Hematopoietic multipotent progenitor cell treated with erythropoietin and hydrocortisone succinate and interleukin-3 and kit ligand, for 15 days (in vitro differentiated cells): ENCODE measurements at regions not wholly inside any gene's neighbourhood (a gene's known extent, or its start where the extent isn't known, plus 50 kb on each side); places are given as distances from the start of the nearest gene placed in this dataset.

Source experiments
- DNase-seq: peaks from one replicate; pipeline ENCODE4 v3.0.0-alpha.2; 2015; ENCODE audit warnings: low spot score

DNA sequence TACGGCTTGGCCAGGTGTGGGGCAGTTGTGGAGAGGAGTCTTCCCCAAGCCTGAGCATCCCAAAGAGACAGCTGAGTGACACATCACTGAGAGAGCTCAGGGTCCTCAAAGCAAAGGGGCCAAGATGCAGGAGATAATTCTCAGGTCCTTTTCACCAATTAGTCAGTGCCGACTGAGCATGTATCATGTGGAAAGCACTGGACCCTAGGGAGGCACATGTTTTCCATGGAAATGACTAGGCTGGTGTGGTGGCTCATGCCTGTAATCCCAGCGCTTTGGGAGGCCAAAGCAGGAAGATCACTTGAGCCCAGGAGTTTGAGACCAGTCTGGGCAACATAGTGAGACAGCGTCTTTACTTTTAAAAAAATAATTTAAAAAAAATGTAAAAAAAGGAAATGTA lies 67.3 kb upstream of the PRPS1 start:
- no peak for DNase-seq

DNA sequence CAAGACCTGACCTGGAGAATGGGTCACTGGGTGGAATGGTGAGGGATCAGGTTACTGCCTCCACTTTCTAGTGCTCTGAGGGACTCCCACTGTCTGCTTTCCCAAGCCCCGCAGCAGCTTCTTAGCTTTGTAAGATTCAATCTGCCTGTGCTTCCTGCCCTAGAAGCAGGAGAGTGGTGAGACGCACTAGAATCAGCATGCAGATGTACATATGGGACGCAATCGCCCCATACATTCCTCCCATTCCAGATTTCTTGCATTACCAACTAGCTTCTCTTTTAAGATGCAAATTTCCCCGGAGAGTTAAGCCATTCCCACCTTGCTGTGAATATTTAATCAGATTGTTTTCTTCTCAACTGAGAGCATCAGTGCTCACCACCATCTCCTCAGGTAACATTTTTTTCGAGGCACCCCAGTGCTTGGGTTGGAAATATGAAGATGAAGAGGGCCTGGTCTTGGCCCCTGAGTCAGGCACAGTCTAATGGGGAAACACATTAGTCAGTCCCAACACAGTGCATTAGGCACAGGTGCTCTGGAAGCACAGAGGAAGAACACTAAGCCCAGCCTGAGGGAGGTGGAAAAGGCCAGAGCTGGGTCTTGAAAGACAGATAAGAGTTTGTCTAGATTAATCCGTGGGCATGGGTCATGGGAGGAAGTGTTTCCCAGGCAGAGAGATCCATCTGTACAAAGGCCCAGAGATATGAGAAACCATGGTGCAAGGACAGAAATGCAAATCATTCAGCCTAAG lies 66.7 kb upstream of the PRPS1 start:
- DNase-seq: no peak

DNA sequence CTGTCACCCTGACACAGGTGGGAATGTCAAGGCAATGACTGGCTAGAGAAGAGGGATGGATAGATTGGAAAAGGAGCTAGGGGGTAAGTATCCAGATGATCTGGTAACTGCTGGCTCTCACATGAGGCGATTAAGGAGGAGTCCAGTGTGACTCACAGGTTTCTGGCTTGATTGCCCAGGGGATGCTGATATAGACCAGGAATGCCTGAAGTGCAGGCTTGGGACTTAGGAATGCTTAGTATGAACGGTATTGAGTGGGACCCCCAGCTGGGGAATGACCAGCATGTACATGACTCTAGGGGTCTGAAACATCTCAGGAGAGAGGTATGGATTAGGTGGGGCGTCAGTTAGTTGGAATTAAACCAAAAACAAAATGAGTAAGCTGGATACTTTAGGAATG lies 65.8 kb upstream of the PRPS1 start:
- no peak for DNase-seq

- DNase-seq: no peak
Observed at GRCh38 chrX:107563824-107564223, 64.5 kb upstream of the PRPS1 start.

DNA sequence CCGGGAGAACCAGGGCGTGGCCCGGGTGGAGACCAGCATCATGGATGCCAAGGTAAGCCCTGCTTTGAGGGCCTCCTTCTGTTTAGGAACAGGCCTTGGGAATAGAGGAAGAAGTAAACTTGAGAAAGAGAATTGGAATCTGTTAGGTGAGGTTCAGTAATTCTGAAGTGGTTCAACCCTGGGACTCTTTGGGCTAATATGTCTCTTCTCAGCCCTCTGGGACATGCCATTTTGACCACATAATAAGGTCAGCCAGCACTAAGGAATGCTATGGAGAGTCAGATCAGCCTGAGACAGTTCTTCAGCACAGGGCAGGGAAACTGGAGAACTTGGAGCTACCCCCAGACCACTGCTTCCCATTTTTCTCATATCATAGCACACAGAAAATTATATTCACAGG lies 63.3 kb upstream of the PRPS1 start:
- no peak for DNase-seq

DNA sequence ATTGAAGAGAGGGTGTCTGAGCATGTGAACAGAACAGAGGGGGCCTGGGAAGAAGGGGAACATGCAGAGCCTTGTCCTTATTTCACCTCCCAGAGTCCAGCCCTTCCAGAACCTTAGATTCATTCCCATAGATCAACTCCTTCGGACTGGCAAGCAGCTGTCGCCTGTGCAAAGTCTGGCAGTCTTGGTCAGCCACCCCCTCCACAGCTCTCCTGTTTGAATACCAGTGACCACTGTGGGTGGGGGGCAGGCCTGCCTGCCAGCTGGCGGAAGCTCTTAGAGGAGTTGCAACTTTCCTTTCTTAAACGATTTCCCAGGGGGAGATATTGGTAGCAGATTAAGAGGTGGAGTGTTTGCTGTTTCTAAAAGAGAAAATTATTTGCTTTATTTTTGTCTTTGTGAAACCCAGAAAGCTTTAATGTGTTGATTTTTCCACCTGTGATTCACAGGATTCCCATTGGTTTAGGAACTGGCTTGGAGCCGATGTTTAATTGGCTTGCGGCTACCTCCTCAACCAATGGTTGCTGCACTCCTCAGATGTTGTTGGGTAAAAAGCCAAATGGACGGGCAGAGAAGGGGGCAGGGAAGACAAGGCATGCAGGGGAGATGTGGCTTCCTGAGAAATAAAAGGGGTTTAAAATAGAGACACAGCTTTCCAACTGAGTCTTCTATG lies 62.2 kb upstream of the PRPS1 start:
- DNase-seq: no peak

DNA sequence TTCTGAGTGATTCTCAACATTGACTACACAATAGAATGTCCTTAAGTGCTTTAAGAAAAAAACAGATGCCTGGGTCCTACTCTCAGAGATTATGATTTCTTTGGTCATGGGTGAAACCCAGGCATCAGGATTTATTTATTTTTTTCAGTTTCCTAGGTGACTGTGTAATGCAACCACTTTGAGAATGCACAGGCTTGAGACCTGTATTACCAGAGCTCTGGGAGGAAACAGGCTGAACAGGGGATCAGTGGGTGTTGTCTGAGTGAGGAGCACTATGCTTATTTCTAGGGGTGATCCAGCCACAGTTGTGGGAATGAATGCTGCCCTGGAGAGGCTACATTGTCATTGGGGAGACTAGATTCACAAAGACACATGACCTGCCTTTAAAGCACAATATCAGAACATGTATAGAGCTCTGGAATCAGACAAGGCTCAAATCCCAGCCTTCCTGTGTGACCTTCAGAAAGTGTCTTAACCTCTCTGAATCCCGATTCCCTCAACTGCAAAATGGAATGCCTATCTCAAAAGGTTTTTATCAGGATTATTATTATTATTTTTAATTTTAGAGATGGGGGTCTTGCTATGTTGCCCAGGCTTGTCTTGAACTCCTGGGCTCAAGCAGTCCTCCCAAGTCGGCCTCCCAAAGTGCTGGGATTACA lies 61.6 kb upstream of the PRPS1 start:
- no peak for DNase-seq

- DNase-seq: no peak
Observed at GRCh38 chrX:107567370-107567769, 60.9 kb upstream of the PRPS1 start.

DNA sequence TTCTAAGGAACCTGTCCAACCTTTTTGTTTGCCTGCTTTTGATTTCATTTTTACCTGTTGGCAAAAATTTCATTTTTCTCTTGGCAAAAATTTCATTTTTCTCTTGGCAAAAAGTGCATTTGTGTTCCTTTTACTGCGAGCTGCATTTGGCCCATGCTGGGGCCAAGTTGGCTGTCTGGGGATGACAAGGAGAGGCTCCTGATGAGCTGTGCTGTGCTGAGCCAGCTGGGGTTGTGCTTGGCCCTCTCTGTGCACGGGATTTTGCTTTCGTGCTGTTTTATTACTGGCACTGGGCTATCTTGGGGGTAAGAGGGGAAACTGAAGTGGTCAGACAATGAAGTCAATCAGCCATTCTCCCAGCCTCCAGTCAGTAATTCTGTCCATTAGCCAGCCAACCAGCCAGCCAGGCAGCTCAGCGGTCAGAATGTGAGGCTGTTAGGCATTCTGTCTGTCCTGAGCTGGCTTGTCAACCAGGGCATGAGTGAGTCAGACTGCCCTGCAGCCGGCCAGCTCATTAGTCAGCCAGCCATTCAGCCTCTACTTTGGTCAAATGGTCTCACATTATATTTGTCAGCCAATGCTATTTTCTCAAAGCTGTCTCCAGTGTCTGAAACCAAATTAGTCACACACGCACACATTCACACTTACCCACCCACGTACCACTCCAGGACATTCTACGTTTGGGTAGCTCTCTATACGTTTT lies 56.9 kb upstream of the PRPS1 start:
- DNase-seq: no peak

GRCh38 chrX:107573016-107573415 lies 55.3 kb upstream of the PRPS1 start:
- DNase-seq: no peak

GRCh38 chrX:107574054-107574683 lies 54.1 kb upstream of the PRPS1 start:
- no peak for DNase-seq

DNA sequence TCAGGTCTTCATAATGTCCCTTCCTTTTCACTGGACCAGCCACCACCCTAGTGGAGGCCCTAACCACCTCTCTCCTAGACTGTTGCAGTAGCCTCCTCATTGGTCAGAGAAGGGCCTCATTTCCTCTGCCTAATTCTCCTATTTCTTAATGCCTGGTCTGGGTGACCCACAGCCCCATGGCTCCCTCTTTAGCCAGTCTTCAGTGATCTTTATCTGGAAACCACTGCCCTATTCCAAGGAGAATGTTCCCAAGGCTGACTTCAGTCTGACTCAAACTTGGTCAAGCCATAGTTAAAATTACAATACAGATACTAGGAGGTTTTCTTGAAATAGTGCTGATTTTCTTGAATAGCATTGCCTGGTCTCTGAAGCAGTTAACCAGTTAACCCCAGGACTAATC lies 53.6 kb upstream of the PRPS1 start:
- DNase-seq: no peak

GRCh38 chrX:107576392-107576791 lies 51.9 kb upstream of the PRPS1 start:
- DNase-seq: no peak

DNA sequence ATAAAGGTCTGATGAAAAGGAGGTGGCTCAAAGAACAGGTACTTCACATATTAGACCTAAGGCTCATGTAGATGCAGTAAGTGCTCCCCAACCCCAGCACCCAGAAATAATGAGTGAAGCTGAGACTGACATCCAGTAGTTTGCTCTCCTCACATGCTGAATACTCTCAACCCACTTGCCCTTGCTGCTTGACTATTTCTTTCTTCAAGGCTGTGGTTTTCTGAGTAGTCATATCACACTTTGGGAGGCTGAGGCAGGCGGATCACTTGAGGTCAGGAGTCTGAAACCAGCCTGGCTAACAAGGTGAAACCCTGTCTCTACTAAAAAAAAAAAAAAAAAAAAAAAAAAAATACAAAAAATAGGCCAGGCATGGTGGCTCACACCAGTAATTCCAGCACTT lies 51.5 kb upstream of the PRPS1 start:
- no peak for DNase-seq

DNA sequence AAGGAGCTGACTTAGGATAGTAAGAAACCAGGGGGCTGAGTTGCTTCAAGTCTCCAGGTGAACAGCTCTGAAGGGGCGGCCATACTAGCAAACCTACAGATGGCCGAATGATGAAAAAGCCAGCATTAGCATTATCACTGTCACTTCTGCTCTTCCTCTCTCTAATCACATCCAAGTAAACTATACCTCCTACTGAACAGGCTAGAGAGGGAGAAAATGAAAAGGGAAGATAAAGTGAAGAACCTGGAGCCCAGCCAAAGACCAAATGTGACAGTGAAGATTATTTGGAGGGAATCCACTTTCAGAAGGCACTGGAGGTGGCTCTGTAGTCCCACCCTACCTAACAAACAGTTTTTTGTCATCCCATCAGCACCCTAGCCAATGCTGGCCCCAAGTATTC lies 50.4 kb upstream of the PRPS1 start:
- DNase-seq: peak; percentile 66
